ENCODE measurements at regions not wholly inside any gene's neighbourhood (a gene's known extent, or its start where the extent isn't known, plus 50 kb on each side); places are given as distances from the start of the nearest gene placed in this dataset.

DNA sequence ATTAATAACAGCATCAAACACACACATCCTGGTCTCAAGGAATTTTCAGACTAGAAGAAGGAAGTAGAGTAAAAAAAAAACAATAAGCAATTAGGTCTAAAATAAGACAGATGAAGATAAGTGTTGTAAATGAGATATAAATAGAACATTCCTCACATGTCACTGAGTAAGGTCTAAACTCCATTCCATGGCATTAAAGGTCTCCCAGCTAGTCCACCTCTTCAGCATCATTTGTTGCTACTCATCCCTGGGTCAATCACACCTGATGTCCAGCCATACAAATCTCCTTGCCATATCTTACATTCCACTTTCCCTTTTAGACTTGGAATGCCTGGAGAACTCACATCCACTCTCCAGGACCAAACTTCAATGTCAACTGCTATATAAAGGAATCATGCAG, 214.1 kb upstream of the KLF4 start:
- no peaks in the 10 kb centered on the region for H3K27me3 ChIP-seq (ENCODE audit: insufficient read depth, low read length, poor library complexity, severe bottlenecking)
- no peak overlapping the region for H2AFZ ChIP-seq (ENCODE audit: low read length)
- no peaks in the 10 kb centered on the region for H3K4me1 ChIP-seq (ENCODE audit: insufficient read depth, low read length, poor library complexity, severe bottlenecking)
- H3K4me2 ChIP-seq (ENCODE audit: low read depth, low read length, poor library complexity, severe bottlenecking): no peak overlapping the region
- no peaks in the 10 kb centered on the region for H3K79me2 ChIP-seq (ENCODE audit: insufficient read depth, low read length)
- no peaks in the 10 kb centered on the region for H3K9me2 ChIP-seq (replicated peaks; ENCODE audit: low read depth, low read length)
- no peak for TF ChIP-seq EZH2phosphoT487 (IDR thresholded peaks at IDR 0.05; ENCODE audit: borderline replicate concordance)
- TF ChIP-seq, protein P1, sequence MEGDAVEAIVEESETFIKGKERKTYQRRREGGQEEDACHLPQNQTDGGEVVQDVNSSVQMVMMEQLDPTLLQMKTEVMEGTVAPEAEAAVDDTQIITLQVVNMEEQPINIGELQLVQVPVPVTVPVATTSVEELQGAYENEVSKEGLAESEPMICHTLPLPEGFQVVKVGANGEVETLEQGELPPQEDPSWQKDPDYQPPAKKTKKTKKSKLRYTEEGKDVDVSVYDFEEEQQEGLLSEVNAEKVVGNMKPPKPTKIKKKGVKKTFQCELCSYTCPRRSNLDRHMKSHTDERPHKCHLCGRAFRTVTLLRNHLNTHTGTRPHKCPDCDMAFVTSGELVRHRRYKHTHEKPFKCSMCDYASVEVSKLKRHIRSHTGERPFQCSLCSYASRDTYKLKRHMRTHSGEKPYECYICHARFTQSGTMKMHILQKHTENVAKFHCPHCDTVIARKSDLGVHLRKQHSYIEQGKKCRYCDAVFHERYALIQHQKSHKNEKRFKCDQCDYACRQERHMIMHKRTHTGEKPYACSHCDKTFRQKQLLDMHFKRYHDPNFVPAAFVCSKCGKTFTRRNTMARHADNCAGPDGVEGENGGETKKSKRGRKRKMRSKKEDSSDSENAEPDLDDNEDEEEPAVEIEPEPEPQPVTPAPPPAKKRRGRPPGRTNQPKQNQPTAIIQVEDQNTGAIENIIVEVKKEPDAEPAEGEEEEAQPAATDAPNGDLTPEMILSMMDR (conservative IDR thresholded peaks at IDR 0.05; ENCODE audit: low read length): no peak
- no peak overlapping the region for H3K9ac ChIP-seq (ENCODE audit: low read depth, low read length, poor library complexity, severe bottlenecking)
- no peaks in the 10 kb centered on the region for H4K20me1 ChIP-seq (ENCODE audit: insufficient read depth, low read length, poor library complexity, severe bottlenecking)
- no peaks in the 10 kb centered on the region for H3F3A ChIP-seq (ENCODE audit: low read depth)
- H3K4me3 ChIP-seq (ENCODE audit: low read length, poor library complexity, severe bottlenecking): no peak overlapping the region
- H3K9me3 ChIP-seq (ENCODE audit: insufficient read depth, low read depth, low read length): no peaks in the 10 kb centered on the region
- H3K36me3 ChIP-seq (ENCODE audit: insufficient read depth, low read length): no peaks in the 10 kb centered on the region

GRCh38 chr9:107700847-107701246, 211.3 kb upstream of the KLF4 start:
- no peaks in the 10 kb centered on the region for H3K27me3 ChIP-seq (ENCODE audit: insufficient read depth, low read length, poor library complexity, severe bottlenecking)
- H3K9ac ChIP-seq (ENCODE audit: low read depth, low read length, poor library complexity, severe bottlenecking): no peak overlapping the region
- no peak overlapping the region for H2AFZ ChIP-seq (ENCODE audit: low read length)
- H3K4me1 ChIP-seq (ENCODE audit: insufficient read depth, low read length, poor library complexity, severe bottlenecking): no peaks in the 10 kb centered on the region
- no peaks in the 10 kb centered on the region for H3K79me2 ChIP-seq (ENCODE audit: insufficient read depth, low read length)
- H4K20me1 ChIP-seq (ENCODE audit: insufficient read depth, low read length, poor library complexity, severe bottlenecking): no peaks in the 10 kb centered on the region
- H3F3A ChIP-seq (ENCODE audit: low read depth): no peaks in the 10 kb centered on the region
- TF ChIP-seq, protein P1 (conservative IDR thresholded peaks at IDR 0.05; ENCODE audit: low read length): no peak
- TF ChIP-seq EZH2phosphoT487 (IDR thresholded peaks at IDR 0.05; ENCODE audit: borderline replicate concordance): no peak
- no peak overlapping the region for H3K4me2 ChIP-seq (ENCODE audit: low read depth, low read length, poor library complexity, severe bottlenecking)
- H3K4me3 ChIP-seq (ENCODE audit: low read length, poor library complexity, severe bottlenecking): no peak overlapping the region
- no peaks in the 10 kb centered on the region for H3K9me3 ChIP-seq (ENCODE audit: insufficient read depth, low read depth, low read length)
- no peaks in the 10 kb centered on the region for H3K9me2 ChIP-seq (replicated peaks; ENCODE audit: low read depth, low read length)
- no peaks in the 10 kb centered on the region for H3K36me3 ChIP-seq (ENCODE audit: insufficient read depth, low read length)

- TF ChIP-seq, protein P1 (conservative IDR thresholded peaks at IDR 0.05; ENCODE audit: low read length): no peak
- no peak for TF ChIP-seq EZH2phosphoT487 (IDR thresholded peaks at IDR 0.05; ENCODE audit: borderline replicate concordance)
These were observed 209.7 kb upstream of the KLF4 start for GRCh38 chr9:107699231-107699630.

More at GRCh38 chr9:107699231-107699630, 209.7 kb upstream of the KLF4 start:
- Histone ChIP-seq H2AFZ (ENCODE audit: low read length) (no peak overlapping the region), H3F3A (ENCODE audit: low read depth) (no peaks in the 10 kb centered on the region), H3K36me3 (ENCODE audit: insufficient read depth, low read length) (no peaks in the 10 kb centered on the region), H3K9me3 (ENCODE audit: insufficient read depth, low read depth, low read length) (no peaks in the 10 kb centered on the region), H3K9me2 (replicated peaks; ENCODE audit: low read depth, low read length) (no peaks in the 10 kb centered on the region), H4K20me1 (ENCODE audit: insufficient read depth, low read length, poor library complexity, severe bottlenecking) (no peaks in the 10 kb centered on the region), H3K27me3 (ENCODE audit: insufficient read depth, low read length, poor library complexity, severe bottlenecking) (no peaks in the 10 kb centered on the region), H3K4me3 (ENCODE audit: low read length, poor library complexity, severe bottlenecking) (no peak overlapping the region), H3K9ac (ENCODE audit: low read depth, low read length, poor library complexity, severe bottlenecking) (no peak overlapping the region), H3K4me1 (ENCODE audit: insufficient read depth, low read length, poor library complexity, severe bottlenecking) (no peaks in the 10 kb centered on the region), H3K79me2 (ENCODE audit: insufficient read depth, low read length) (no peaks in the 10 kb centered on the region), H3K4me2 (ENCODE audit: low read depth, low read length, poor library complexity, severe bottlenecking) (no peak overlapping the region)

All from Loucy (cell line).